ENCODE measurements at regions not wholly inside any gene's neighbourhood (a gene's known extent, or its start where the extent isn't known, plus 50 kb on each side); places are given as distances from the start of the nearest gene placed in this dataset.
"Not testable (repeated sequence)": the region's sequence is repeated elsewhere in the genome, so short reads cannot be mapped to it uniquely, and the experiment has no call there.

GRCh38 chr6:137717074-137718073 is 149.7 kb upstream of the TNFAIP3 start:
- DNase-seq = peak; percentile 81 to 91

- not testable (repeated sequence) for DNase-seq
Observed at GRCh38 chr6:137718903-137719302, 148.2 kb upstream of the TNFAIP3 start.

- peak; percentile 52 to 54 for DNase-seq
Observed at GRCh38 chr6:137722749-137723272, 144.2 kb upstream of the TNFAIP3 start.

GRCh38 chr6:137723273-137724017 is 143.6 kb upstream of the TNFAIP3 start:
- DNase-seq = no peak

- no peak for DNase-seq
Observed at GRCh38 chr6:137724018-137724403, 143.0 kb upstream of the TNFAIP3 start.

- no peak for DNase-seq
Observed at GRCh38 chr6:137724495-137725211, 142.4 kb upstream of the TNFAIP3 start.

GRCh38 chr6:137725949-137726348 is 141.1 kb upstream of the TNFAIP3 start:
- no peak for DNase-seq

- no peak for DNase-seq
Observed at GRCh38 chr6:137726582-137726981, 140.5 kb upstream of the TNFAIP3 start.

- no peak for DNase-seq
Observed at GRCh38 chr6:137727216-137727765, 139.8 kb upstream of the TNFAIP3 start.

- no peak for DNase-seq
Observed at GRCh38 chr6:137728386-137729349, 138.4 kb upstream of the TNFAIP3 start.

GRCh38 chr6:137729866-137730629 is 137.0 kb upstream of the TNFAIP3 start:
- no peak for DNase-seq

- DNase-seq = no peak
Observed at GRCh38 chr6:137731600-137731959, 135.5 kb upstream of the TNFAIP3 start.

- no peak for DNase-seq
Observed at GRCh38 chr6:137731960-137732616, 135.0 kb upstream of the TNFAIP3 start.

GRCh38 chr6:137733372-137733771 is 133.7 kb upstream of the TNFAIP3 start:
- no peak for DNase-seq

GRCh38 chr6:137734005-137734874 is 132.8 kb upstream of the TNFAIP3 start:
- DNase-seq = no peak

GRCh38 chr6:137734875-137735182 is 132.2 kb upstream of the TNFAIP3 start:
- DNase-seq = no peak

GRCh38 chr6:137736048-137736818 is 130.8 kb upstream of the TNFAIP3 start:
- peak in 1 of 2 donors; percentile 48 for DNase-seq

- no peak for DNase-seq
Observed at GRCh38 chr6:137736911-137737310, 130.1 kb upstream of the TNFAIP3 start.

Measured in CD4-positive, alpha-beta T cell treated with Interferon alpha-2 for 1 hour (primary cell).